ENCODE measurements at regions not wholly inside any gene's neighbourhood (a gene's known extent, or its start where the extent isn't known, plus 50 kb on each side); places are given as distances from the start of the nearest gene placed in this dataset.

DNA sequence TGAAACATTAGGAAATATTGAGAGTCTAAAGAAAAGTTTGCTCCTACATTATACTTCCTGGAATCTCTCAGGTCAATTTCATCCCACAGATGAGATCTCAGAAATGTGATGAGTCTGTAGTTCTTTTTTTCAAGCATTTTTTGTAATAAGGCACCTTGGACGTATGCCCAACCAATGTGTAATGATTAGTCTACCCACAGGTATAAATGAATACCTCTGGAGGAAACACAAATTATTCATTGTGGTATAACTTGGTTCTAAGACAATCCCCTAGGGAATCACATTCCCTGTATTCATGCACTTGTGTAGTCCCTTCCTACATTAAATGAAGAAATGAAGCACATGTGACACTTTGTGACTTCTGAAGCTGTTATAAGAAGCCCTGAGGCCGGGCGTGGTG, 596.2 kb upstream of the UBE2E2 start:
- no peak overlapping the region for H3K14ac ChIP-seq (ENCODE audit: insufficient read length)
- POLR2A ChIA-PET (ENCODE audit: partially characterized antibody): no interaction called here
- no peak overlapping the region for H3K4me2 ChIP-seq (ENCODE audit: insufficient read depth in 1 of 2, low read depth in 2 of 2, low read length in 2 of 2)
- H3K27me3 ChIP-seq (replicated peaks in 1 of 4; ENCODE audit: control insufficient read depth in 3 of 4, extremely low read depth in 1 of 4, insufficient read depth in 3 of 4, low read length in 3 of 4): no peaks in the 10 kb centered on the region
- H3K9ac ChIP-seq (replicated peaks in 1 of 4; ENCODE audit: extremely low read depth in 1 of 4, low read depth in 3 of 4, low read length in 3 of 4): no peak overlapping the region
- no peak overlapping the region for H3K18ac ChIP-seq (ENCODE audit: extremely low read depth, low read length)
- CTCF ChIA-PET (ENCODE audit: partially characterized antibody): no interaction called here
- H3K23ac ChIP-seq (ENCODE audit: insufficient read length): no peak overlapping the region
- no peak overlapping the region for H3K27ac ChIP-seq (ENCODE audit: low read depth, low read length)
- H2BK120ac ChIP-seq (replicated peaks; ENCODE audit: low read depth, low read length): no peak overlapping the region
- no peaks in the 10 kb centered on the region for H3K79me2 ChIP-seq (ENCODE audit: control insufficient read depth in 1 of 2, insufficient read depth in 2 of 2, low read length in 2 of 2)
- H2BK5ac ChIP-seq (ENCODE audit: low read depth, low read length): no peak overlapping the region
- no peaks in the 10 kb centered on the region for H3K9me3 ChIP-seq (ENCODE audit: insufficient read depth in 2 of 2, low read depth in 1 of 2, low read length in 1 of 2)
- H3K56ac ChIP-seq (replicated peaks; ENCODE audit: insufficient read length, low read depth, low read length): no peak overlapping the region
- no peaks in the 10 kb centered on the region for H3K4me1 ChIP-seq (replicated peaks in 1 of 4; ENCODE audit: control insufficient read depth in 3 of 4, insufficient read depth in 4 of 4, low read length in 3 of 4)
- DNase-seq (ENCODE audit: low read depth in 1 of 2, low spot score in 2 of 2) (no peak), FAIRE-seq (no peak)
- no peak overlapping the region for H4K8ac ChIP-seq (ENCODE audit: extremely low read depth, insufficient read depth, low read length)
- H3K4me3 ChIP-seq (ENCODE audit: extremely low read depth in 1 of 4, insufficient read depth in 2 of 4, low read depth in 3 of 4, low read length in 4 of 4): no peak overlapping the region
- H2BK20ac ChIP-seq (ENCODE audit: low read length): no peak overlapping the region
- H3K4ac ChIP-seq (replicated peaks; ENCODE audit: insufficient read length, low read depth, low read length): no peak overlapping the region
- H4K91ac ChIP-seq (replicated peaks; ENCODE audit: insufficient read length, low read length): no peak overlapping the region
- no peak overlapping the region for H2BK12ac ChIP-seq (ENCODE audit: low read depth, low read length)
- no peak overlapping the region; the same call in 1 of the 2 replicates for H2BK15ac ChIP-seq (ENCODE audit: low read length)
- H3K36me3 ChIP-seq (ENCODE audit: control insufficient read depth in 2 of 4, insufficient read depth in 4 of 4, low read length in 3 of 4): no peaks in the 10 kb centered on the region
- no peak overlapping the region for H4K5ac ChIP-seq (ENCODE audit: insufficient read length, low read depth, low read length)
- H3K79me1 ChIP-seq (ENCODE audit: low read depth, low read length): no peaks in the 10 kb centered on the region
- WGBS, 2 experiments (ENCODE audit: extremely low coverage in 1 of 2, insufficient coverage in 1 of 2, insufficient read length in 1 of 2, insufficient replicate concordance in 2 of 2, low coverage in 1 of 2, low lambda C conversion rate in 2 of 2, missing lambda C conversion rate in 1 of 2): 91% methylated on average over 3 of the region's 3 CpGs; no CpG with 5 or more reads in 1 of the 2 experiments
- H3K23me2 ChIP-seq (ENCODE audit: low read depth, low read length): no peaks in the 10 kb centered on the region
- H2AK5ac ChIP-seq (ENCODE audit: low read depth, low read length): no peak overlapping the region
- no peak overlapping the region for H2AFZ ChIP-seq (ENCODE audit: low read length)
- H4K20me1 ChIP-seq (replicated peaks in 1 of 2; ENCODE audit: control insufficient read depth in 1 of 2, insufficient read depth in 2 of 2, low read length in 2 of 2): no peaks in the 10 kb centered on the region
- no peak for TF ChIP-seq RXRA (IDR thresholded peaks at IDR 0.05; ENCODE audit: insufficient read depth, low read depth, low read length)
- TF ChIP-seq TAF7 (optimal IDR thresholded peaks at IDR 0.05; ENCODE audit: borderline replicate concordance, low read depth, low read length): no peak
- no peak for TF ChIP-seq E2F6 (IDR thresholded peaks at IDR 0.05)
- TF ChIP-seq TCF12 (IDR thresholded peaks at IDR 0.05; ENCODE audit: low read depth, low read length): no peak
- TF ChIP-seq CTBP2 (IDR thresholded peaks at IDR 0.05; ENCODE audit: borderline replicate concordance, insufficient read depth, insufficient read length, low read length): no peak
- TF ChIP-seq EGR1 (IDR thresholded peaks at IDR 0.05; ENCODE audit: borderline replicate concordance, low read depth, low read length): no peak
- no peak for TF ChIP-seq RFX5 (IDR thresholded peaks at IDR 0.05; ENCODE audit: borderline replicate concordance, low read depth, low read length)
- TF ChIP-seq ATF3 (IDR thresholded peaks at IDR 0.05; ENCODE audit: insufficient read depth, low read depth, low read length): no peak
- TF ChIP-seq BACH1 (IDR thresholded peaks at IDR 0.05; ENCODE audit: low read length): no peak
- TF ChIP-seq ZNF274 (IDR thresholded peaks at IDR 0.05; ENCODE audit: borderline replicate concordance, extremely low read depth, low read length): no peak
- no peak for TF ChIP-seq SRF (IDR thresholded peaks at IDR 0.05; ENCODE audit: low read depth, low read length)
- TF ChIP-seq POLR2AphosphoS5 (IDR thresholded peaks at IDR 0.05; ENCODE audit: low read depth, low read length): no peak
- TF ChIP-seq SP4 (IDR thresholded peaks at IDR 0.05; ENCODE audit: low read length): no peak

All from H1 (cell line).